GM12878 (cell line): ENCODE measurements at regions not wholly inside any gene's neighbourhood (a gene's known extent, or its start where the extent isn't known, plus 50 kb on each side); places are given as distances from the start of the nearest gene placed in this dataset.

Experiments used
- ATAC-seq: fragments of 200-7000 bp; cut with Tn5 transposase; 3 replicates; pipeline ENCODE4 v1.9.1; 2020; ENCODE audit warnings: mild to moderate bottlenecking, moderate library complexity
- BruUV-seq: library from RNA; stranded (reverse); fragments of 400-500 nt; replicated peaks from 2 replicates; lab custom pipeline; 2021; lab: Mats Ljungman, UMichigan
- CTCF ChIA-PET: fragments of 300-600 bp; sonication (Branson Sonifier 250); formaldehyde crosslinking; extraction: SDS; loops from one replicate; lab custom pipeline; 2021; ENCODE audit warnings: inconsistent platforms; lab: Yijun Ruan, JAX
- POLR2A ChIA-PET: fragments of 350-600 bp; formaldehyde crosslinking; extraction: SDS; loops from one replicate; lab custom pipeline; 2021; ENCODE audit warnings: inconsistent platforms; lab: Charles Lee
- RAD21 ChIA-PET: fragments of 300-600 bp; sonication (Branson Sonifier 250); formaldehyde crosslinking; loops from one replicate; lab custom pipeline; 2023; ENCODE audit warnings: antibody characterized with exemption; ENCODE audit not compliant: unreplicated experiment; lab: Charles Lee
- SMC1A ChIA-PET: fragments of 300-600 bp; sonication (Branson Sonifier 250); formaldehyde crosslinking; loops from one replicate; lab custom pipeline; 2023; ENCODE audit not compliant: unreplicated experiment, uncharacterized antibody; lab: Charles Lee
- DNase-seq: peaks from one replicate; pipeline ENCODE4 v3.0.0-alpha.2; 2011; ENCODE audit warnings: low read depth, low spot score
- FAIRE-seq: peaks from 3 replicates; lab custom pipeline; 2011; peaks lifted over from hg19 to GRCh38; lab: Jason Lieb, UNC
- H2AFZ ChIP-seq: 2 replicates; pipeline ENCODE4 v1.6.0; 2011; ENCODE audit warnings: low read depth, low read length, control low read depth; ENCODE audit not compliant: control insufficient read depth
- H3K27ac ChIP-seq: 2 replicates; pipeline ENCODE4 v1.5.1; 2011; ENCODE audit warnings: control low read depth; ENCODE audit not compliant: control insufficient read depth, insufficient read depth
- H3K27me3 ChIP-seq, 2 experiments: replicated peaks in 1 of 2; 2 replicates each; pipeline versions ENCODE4 v1.6.0 to v1.6.1; 2011; ENCODE audit warnings: low read length in 1 of 2; ENCODE audit not compliant: control insufficient read depth in 2 of 2, insufficient read depth in 2 of 2
- H3K36me3 ChIP-seq, 2 experiments: 2 replicates each; pipeline ENCODE4 v1.5.1; 2011; ENCODE audit warnings: low read length in 1 of 2; ENCODE audit not compliant: control insufficient read depth in 2 of 2, insufficient read depth in 2 of 2
- H3K4me1 ChIP-seq: 2 replicates; pipeline ENCODE4 v1.6.1; 2011; ENCODE audit warnings: mild to moderate bottlenecking, low read length, moderate library complexity, mixed read lengths; ENCODE audit not compliant: control insufficient read depth, insufficient read depth
- H3K4me2 ChIP-seq: 2 replicates; pipeline ENCODE4 v1.6.0; 2011; ENCODE audit warnings: control low read depth; ENCODE audit not compliant: control insufficient read depth, insufficient read depth
- H3K4me3 ChIP-seq: fragments of 200-600 bp; sonication (generic); 2 replicates; pipeline ENCODE4 v1.5.1; 2016
- H3K79me2 ChIP-seq: 2 replicates; pipeline ENCODE4 v1.6.0; 2011; ENCODE audit warnings: low read length; ENCODE audit not compliant: control insufficient read depth, insufficient read depth
- H3K9ac ChIP-seq: 2 replicates; pipeline ENCODE4 v1.8.0; 2011; ENCODE audit warnings: low read length, control low read depth, mixed read lengths; ENCODE audit not compliant: control insufficient read depth, insufficient read depth
- H3K9me3 ChIP-seq: replicated peaks from 3 replicates; pipeline ENCODE4 v1.5.1; 2011; ENCODE audit warnings: mild to moderate bottlenecking, low read length; ENCODE audit not compliant: control insufficient read depth, insufficient read depth
- H4K20me1 ChIP-seq: 2 replicates; pipeline ENCODE4 v1.6.0; 2011; ENCODE audit not compliant: control insufficient read depth, insufficient read depth
- BRCA1 ChIP-seq: IDR thresholded peaks from 2 replicates; pipeline ENCODE4 v1.6.1; 2011; ENCODE audit warnings: low read depth, low read length, improper control_type of control experiment
- CREM ChIP-seq: IDR thresholded peaks from 2 replicates; pipeline ENCODE4 v1.6.1; 2014; ENCODE audit warnings: antibody characterized with exemption, low read depth
- FOS ChIP-seq: IDR thresholded peaks from 3 replicates; pipeline ENCODE4 v1.6.1; 2011; ENCODE audit warnings: borderline replicate concordance; ENCODE audit not compliant: insufficient read length; ENCODE audit errors: extremely low read depth
- HDAC2 ChIP-seq: fragments of 200-600 bp; sonication (generic); IDR thresholded peaks from 2 replicates; pipeline ENCODE4 v1.6.1; 2017
- POLR2AphosphoS5 ChIP-seq: IDR thresholded peaks from 2 replicates; pipeline ENCODE4 v1.6.1; 2011; ENCODE audit warnings: mild to moderate bottlenecking, low read length, inconsistent platforms
- POU2F2 ChIP-seq: IDR thresholded peaks from 3 replicates; pipeline ENCODE4 v1.6.1; 2011; ENCODE audit warnings: low read depth, mild to moderate bottlenecking, low read length, borderline replicate concordance
- RCOR1 ChIP-seq: conservative IDR thresholded peaks from 2 replicates; pipeline ENCODE4 v1.6.1; 2012; ENCODE audit warnings: low read depth, low read length, improper control_type of control experiment
- SUZ12 ChIP-seq: fragments of 200-600 bp; sonication (generic); IDR thresholded peaks from one replicate; pipeline ENCODE4 v1.6.1; 2018; ENCODE audit warnings: antibody characterized with exemption, mild to moderate bottlenecking; ENCODE audit not compliant: unreplicated experiment
- TARDBP ChIP-seq: IDR thresholded peaks from 2 replicates; pipeline ENCODE4 v1.6.1; 2016; ENCODE audit warnings: borderline replicate concordance
- YBX1 ChIP-seq: fragments of 450-650 bp; IDR thresholded peaks from 2 replicates; pipeline ENCODE4 v1.6.1; 2016; ENCODE audit warnings: antibody characterized with exemption
- WGBS: methylation state at CpG from one replicate; pipeline ENCODE4 v1.1.6; 2016; ENCODE audit warnings: low lambda C conversion rate; ENCODE audit not compliant: insufficient replicate concordance, insufficient coverage; ENCODE audit errors: missing lambda C conversion rate; 5-methylcytosine and 5-hydroxymethylcytosine counted together
- in situ Hi-C: fragments of 300-500 bp; cut with MboI; formaldehyde crosslinking; loops from 9 replicates; pipeline ENCODE4 v1.14.3; 2018; ENCODE audit warnings: mixed read lengths
- intact Hi-C: fragments of 100-400 bp; cut with micrococcal nuclease; formaldehyde crosslinking; loops from one replicate; pipeline ENCODE4 v1.14.2; 2022; ENCODE audit not compliant: unreplicated experiment
- TF ChIP-seq, protein P1 (sequence below): fragments of 450-650 bp; IDR thresholded peaks from 2 replicates; pipeline ENCODE4 v1.6.1; 2016; ENCODE audit warnings: mild to moderate bottlenecking, moderate library complexity, borderline replicate concordance
- TF ChIP-seq, protein P2 (sequence below): fragments of 450-650 bp; conservative IDR thresholded peaks from 2 replicates; pipeline ENCODE4 v1.6.1; 2017; ENCODE audit warnings: mild to moderate bottlenecking, moderate library complexity

DNA sequence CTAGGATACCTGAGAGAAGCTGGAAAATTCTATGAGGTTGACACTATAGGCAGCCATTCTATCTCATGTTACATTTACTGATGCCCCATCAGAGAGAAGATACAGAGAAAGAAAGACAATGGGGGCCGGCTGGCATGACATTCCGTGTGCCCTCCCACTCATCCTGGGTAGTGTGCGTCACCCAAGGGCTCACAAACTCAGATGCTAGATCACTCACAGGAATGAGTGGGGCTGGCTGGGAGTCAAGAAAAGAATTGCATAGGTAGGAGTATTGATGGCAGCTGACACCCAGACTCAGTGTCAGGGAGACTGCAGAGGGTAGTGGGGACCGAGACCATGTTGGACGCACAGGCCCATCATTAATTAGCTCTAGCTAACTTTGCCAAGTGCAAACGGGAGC is 1113.5 kb upstream of the AUTS2 start:
- Histone ChIP-seq H3K9me3 (no peaks in the 10 kb centered on the region; the same call in 2 of the 3 replicates), H2AFZ (no peak overlapping the region), H4K20me1 (no peaks in the 10 kb centered on the region), H3K79me2 (no peaks in the 10 kb centered on the region), H3K4me2 (no peak overlapping the region), H3K27me3 (no peaks in the 10 kb centered on the region), H3K36me3 (no peaks in the 10 kb centered on the region), H3K9ac (no peak overlapping the region), H3K4me1 (no peaks in the 10 kb centered on the region), H3K27ac (no peak overlapping the region), H3K4me3 (no peak overlapping the region)
- RAD21 ChIA-PET, result no interaction called here
- CTCF ChIA-PET, result no interaction called here
- BruUV-seq, result no TSS peak
- intact Hi-C loops, result no loop called here
- ATAC-seq (no peak), DNase-seq (no peak), FAIRE-seq (no peak)
- POLR2A ChIA-PET, result no interaction called here
- TF ChIP-seq CREM, result no peak
- TF ChIP-seq TARDBP, result no peak
- in situ Hi-C loops, result no loop called here
- SMC1A ChIA-PET, result no interaction called here
- WGBS, result 73% methylated on average over 6 of the region's 6 CpGs

DNA sequence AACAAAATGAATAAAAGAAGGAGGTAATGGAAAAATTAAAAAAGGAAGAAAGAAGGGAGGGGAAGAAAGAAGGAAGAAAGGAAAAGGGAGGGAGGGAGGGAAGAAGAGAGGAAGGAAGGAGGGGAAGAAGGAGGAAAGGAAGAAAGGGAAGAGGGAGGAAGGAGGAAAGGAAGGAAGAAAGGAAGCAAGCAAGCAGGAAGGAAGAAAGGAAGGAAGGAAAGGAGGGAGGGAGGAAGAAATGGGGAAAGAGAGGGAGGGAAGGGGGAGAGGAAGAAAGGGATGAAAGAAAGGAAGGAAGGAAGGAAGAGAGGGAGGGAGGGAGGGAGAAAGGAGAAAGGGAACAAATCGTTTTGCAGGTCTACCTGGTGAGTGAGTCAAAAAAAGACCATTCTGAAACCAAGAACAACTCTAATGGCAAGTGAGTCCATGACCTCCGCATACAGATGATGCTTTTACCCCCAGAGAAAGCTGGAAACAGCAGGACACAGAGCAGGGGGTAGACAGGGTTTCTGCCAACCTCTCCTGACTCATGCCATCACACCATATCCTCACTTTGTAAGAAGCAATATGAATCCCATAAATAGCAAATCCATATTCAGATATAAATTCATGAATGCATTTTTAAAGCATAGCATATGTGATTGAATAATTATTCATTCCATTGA is 1112.9 kb upstream of the AUTS2 start:
- intact Hi-C loops, result no loop called here
- TF ChIP-seq BRCA1, result no peak
- no peak for TF ChIP-seq SUZ12
- no peak for TF ChIP-seq RCOR1
- TF ChIP-seq POLR2AphosphoS5, result no peak
- no peak for TF ChIP-seq YBX1
- TF ChIP-seq HDAC2, result no peak
- TF ChIP-seq, protein P1, sequence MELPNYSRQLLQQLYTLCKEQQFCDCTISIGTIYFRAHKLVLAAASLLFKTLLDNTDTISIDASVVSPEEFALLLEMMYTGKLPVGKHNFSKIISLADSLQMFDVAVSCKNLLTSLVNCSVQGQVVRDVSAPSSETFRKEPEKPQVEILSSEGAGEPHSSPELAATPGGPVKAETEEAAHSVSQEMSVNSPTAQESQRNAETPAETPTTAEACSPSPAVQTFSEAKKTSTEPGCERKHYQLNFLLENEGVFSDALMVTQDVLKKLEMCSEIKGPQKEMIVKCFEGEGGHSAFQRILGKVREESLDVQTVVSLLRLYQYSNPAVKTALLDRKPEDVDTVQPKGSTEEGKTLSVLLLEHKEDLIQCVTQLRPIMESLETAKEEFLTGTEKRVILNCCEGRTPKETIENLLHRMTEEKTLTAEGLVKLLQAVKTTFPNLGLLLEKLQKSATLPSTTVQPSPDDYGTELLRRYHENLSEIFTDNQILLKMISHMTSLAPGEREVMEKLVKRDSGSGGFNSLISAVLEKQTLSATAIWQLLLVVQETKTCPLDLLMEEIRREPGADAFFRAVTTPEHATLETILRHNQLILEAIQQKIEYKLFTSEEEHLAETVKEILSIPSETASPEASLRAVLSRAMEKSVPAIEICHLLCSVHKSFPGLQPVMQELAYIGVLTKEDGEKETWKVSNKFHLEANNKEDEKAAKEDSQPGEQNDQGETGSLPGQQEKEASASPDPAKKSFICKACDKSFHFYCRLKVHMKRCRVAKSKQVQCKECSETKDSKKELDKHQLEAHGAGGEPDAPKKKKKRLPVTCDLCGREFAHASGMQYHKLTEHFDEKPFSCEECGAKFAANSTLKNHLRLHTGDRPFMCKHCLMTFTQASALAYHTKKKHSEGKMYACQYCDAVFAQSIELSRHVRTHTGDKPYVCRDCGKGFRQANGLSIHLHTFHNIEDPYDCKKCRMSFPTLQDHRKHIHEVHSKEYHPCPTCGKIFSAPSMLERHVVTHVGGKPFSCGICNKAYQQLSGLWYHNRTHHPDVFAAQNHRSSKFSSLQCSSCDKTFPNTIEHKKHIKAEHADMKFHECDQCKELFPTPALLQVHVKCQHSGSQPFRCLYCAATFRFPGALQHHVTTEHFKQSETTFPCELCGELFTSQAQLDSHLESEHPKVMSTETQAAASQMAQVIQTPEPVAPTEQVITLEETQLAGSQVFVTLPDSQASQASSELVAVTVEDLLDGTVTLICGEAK, result no peak
- TF ChIP-seq, protein P2, sequence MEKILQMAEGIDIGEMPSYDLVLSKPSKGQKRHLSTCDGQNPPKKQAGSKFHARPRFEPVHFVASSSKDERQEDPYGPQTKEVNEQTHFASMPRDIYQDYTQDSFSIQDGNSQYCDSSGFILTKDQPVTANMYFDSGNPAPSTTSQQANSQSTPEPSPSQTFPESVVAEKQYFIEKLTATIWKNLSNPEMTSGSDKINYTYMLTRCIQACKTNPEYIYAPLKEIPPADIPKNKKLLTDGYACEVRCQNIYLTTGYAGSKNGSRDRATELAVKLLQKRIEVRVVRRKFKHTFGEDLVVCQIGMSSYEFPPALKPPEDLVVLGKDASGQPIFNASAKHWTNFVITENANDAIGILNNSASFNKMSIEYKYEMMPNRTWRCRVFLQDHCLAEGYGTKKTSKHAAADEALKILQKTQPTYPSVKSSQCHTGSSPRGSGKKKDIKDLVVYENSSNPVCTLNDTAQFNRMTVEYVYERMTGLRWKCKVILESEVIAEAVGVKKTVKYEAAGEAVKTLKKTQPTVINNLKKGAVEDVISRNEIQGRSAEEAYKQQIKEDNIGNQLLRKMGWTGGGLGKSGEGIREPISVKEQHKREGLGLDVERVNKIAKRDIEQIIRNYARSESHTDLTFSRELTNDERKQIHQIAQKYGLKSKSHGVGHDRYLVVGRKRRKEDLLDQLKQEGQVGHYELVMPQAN, result no peak
- TF ChIP-seq FOS, result no peak
- no peak for TF ChIP-seq POU2F2

More for the DNA sequence above, 1112.9 kb upstream of the AUTS2 start:
- Histone ChIP-seq H3K79me2 (no peaks in the 10 kb centered on the region), H3K27ac (no peak overlapping the region), H3K4me2 (no peak overlapping the region), H3K27me3 (no peaks in the 10 kb centered on the region), H3K4me3 (no peak overlapping the region), H2AFZ (no peak overlapping the region), H3K9ac (no peak overlapping the region), H3K4me1 (no peaks in the 10 kb centered on the region), H3K9me3 (no peaks in the 10 kb centered on the region), H4K20me1 (no peaks in the 10 kb centered on the region), H3K36me3 (no peaks in the 10 kb centered on the region)
- ChIA-PET RAD21 (no interaction called here), CTCF (no interaction called here), POLR2A (no interaction called here), SMC1A (no interaction called here)
- ATAC-seq (no peak), DNase-seq (no peak), FAIRE-seq (no peak)
- BruUV-seq, result no TSS peak
- in situ Hi-C loops, result no loop called here
- WGBS, result 4% methylated on average over 2 of the region's 2 CpGs
